GM21526 (cell line): ENCODE measurements at regions not wholly inside any gene's neighbourhood (a gene's known extent, or its start where the extent isn't known, plus 50 kb on each side); places are given as distances from the start of the nearest gene placed in this dataset.
A peak's percentile ranks its signal among the peaks of the same experiment; 100 is the strongest.

ENCODE experiments used
- ATAC-seq: cut with Tn5 transposase; IDR thresholded peaks from one replicate; pipeline ENCODE4 v1.9.1; 2021; ENCODE audit warnings: moderate library complexity; ENCODE audit not compliant: unreplicated experiment, low FRiP score

- ATAC-seq = no peak
These were observed 109.4 kb downstream of the RCN1 start for GRCh38 chr11:32200136-32200847.

DNA sequence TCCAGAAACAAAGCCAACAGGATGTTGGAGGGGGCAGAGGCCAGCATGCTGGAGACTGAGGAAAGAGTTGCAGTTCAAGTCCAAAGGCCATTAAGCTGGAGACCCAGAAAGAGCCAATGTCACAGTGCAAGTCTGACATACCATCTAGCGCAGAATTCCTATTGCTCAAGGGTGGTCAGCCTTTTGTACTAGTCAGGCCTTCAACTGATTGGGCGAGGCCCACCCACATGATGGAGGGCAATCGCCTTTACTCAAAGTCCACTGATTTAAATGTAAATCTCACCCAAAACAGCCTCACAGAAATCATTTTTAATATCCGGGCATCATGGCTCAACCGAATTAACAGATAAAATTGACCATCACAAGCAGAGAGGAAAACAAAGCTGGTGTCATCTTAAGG is 113.9 kb downstream of the RCN1 start:
- no peak for ATAC-seq

GRCh38 chr11:32210556-32210955 is 119.7 kb downstream of the RCN1 start:
- ATAC-seq = no peak

DNA sequence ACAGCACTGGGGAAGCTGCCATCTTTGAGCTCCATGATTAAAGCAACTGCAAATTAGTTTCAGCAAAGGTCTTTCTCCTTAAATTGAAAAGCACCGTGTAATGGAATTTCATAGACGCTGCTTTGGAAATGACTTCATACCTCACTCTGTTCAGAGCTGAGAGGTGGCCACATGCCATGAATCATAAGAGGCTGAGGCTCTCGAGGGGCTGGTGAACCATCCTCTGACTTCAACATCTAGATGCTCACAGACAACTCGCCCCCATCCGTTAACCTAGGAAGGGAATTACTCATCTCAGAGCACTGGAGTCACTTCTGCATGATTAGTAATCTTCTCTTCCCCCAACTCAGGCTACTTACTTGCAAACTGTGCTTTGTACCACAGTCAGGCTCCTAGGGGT is 122.3 kb downstream of the RCN1 start:
- ATAC-seq = no peak

GRCh38 chr11:32215157-32215556 is 124.3 kb downstream of the RCN1 start:
- ATAC-seq = no peak

- no peak for ATAC-seq
These were observed 125.9 kb downstream of the RCN1 start for GRCh38 chr11:32216749-32217148.

DNA sequence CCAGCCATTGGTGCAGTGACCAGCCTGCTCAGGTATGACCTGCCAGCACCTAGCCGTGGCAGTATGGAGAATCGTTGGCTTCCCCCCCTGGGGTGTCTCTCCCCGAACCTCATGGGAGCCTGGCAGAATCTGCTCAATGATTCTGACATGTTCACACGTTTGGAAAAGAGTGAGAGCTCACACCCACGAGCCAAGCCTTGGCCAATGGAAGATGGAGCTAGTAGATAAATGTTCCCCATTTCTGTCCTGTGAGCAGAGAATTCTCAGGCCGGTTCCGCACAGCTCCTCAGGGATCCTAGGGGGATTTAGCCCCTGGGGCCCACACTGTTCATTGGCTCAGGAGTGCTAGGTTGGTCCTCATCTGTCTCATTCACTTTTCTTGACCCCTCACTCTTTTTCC is 128.4 kb downstream of the RCN1 start:
- ATAC-seq = no peak

GRCh38 chr11:32221476-32222032 is 130.7 kb downstream of the RCN1 start:
- no peak for ATAC-seq

GRCh38 chr11:32224580-32224979 is 133.7 kb downstream of the RCN1 start:
- no peak for ATAC-seq

DNA sequence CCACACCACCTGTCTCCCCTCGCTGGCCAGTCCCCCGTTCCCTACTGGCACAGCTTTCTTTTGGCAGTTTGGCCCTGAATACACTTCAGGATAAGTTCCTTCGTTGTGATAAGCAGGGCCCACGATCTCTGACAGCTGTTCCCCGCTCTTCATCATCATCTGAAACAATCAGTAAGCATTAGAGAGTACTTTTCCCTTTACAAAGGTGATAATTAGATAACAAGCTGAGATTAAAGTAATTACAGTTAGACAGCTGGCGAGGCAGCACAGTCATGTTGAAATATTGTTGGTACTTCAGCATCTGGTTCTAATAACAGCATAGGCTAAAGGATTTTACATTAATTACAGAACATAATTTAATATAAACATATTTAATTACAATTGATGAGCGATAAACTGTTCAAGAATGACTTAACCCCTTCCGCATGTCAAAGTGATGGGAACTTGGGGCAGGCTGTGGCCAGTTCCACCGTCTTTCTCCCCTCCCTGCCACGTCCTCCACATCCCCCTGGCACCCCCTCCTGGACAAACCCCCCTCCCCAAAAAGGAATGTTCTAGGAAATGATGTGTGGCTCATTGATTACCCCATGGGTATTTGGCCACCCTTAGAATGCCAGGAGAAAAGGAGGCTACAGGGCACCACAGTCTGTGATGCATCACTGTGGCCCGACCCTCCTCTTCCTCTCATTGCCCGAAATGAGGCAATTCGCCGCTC is 134.9 kb downstream of the RCN1 start:
- no peak for ATAC-seq

DNA sequence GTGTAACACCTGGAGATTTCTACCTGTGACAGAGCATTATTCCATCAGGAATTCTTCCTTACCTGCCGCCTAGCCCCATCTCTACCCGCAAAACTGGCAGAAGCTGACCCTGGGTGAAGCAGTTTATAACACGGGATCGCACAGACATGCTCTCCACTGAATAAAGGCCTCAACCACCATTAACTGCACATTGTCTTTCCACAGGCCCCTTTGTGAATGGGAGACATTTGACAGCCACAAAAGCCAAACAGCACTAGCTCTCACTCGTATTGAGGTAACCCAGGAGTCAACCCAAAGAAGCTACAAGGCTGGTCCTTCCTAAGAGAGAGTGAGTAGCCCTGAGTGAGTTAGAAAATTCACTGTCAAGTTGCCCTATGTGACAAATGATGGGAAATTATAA is 135.6 kb downstream of the RCN1 start:
- no peak for ATAC-seq

GRCh38 chr11:32229576-32230240 is 138.8 kb downstream of the RCN1 start:
- ATAC-seq = no peak

GRCh38 chr11:32231909-32232493 is 141.1 kb downstream of the RCN1 start:
- ATAC-seq = peak; percentile 88

- ATAC-seq = no peak
These were observed 141.6 kb downstream of the RCN1 start for GRCh38 chr11:32232516-32232915.

- no peak for ATAC-seq
These were observed 142.4 kb downstream of the RCN1 start for GRCh38 chr11:32233276-32233675.

GRCh38 chr11:32233928-32234327 is 143.1 kb downstream of the RCN1 start:
- ATAC-seq = no peak

GRCh38 chr11:32244453-32244852 is 153.6 kb downstream of the RCN1 start:
- no peak for ATAC-seq

- no peak for ATAC-seq
These were observed 162.8 kb downstream of the RCN1 start for GRCh38 chr11:32253706-32254105.

DNA sequence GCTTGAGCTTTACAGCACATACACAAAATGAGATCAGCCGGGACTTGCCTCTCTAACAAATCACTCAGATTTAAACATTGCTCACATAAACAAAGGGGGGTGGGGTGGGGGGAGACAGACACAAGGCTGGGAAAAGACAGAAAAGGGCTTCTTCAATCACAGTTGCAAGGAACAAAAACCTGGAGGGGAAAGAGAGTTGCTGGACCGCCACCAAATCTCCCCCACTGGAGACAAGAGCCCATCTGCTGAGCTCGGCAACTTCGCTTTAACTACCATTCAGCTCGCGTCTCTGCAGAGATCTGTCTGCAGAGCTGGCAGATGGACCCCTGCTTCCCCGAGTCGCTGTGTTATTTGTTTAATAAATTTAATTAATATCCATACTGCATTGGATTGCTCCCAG is 165.0 kb downstream of the RCN1 start:
- no peak for ATAC-seq

GRCh38 chr11:32256466-32256865 is 165.6 kb downstream of the RCN1 start:
- no peak for ATAC-seq

DNA sequence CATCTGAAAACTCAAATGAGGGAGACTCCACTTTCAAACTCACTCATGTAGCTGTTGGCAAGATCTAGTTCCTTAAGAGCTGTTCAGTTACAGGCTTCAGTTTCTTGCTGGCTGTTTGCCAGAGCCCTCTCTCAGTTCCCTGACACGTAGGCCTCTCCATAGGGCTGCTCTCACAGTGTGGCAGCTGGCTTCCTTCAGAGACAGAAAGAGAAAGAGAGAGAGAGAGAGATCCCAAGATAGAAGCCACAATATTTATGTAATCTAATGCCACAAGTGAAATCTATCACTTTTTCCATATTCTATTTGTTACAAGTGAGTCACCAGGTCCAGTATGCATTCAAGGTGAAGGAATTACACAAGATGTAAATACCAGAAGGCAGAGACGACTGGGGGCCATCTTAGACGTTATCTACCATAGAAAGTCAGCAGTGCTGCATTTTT is 168.8 kb downstream of the RCN1 start:
- ATAC-seq = peak; percentile 95
